Hepatocyte (in vitro differentiated cells): ENCODE measurements at regions not wholly inside any gene's neighbourhood (a gene's known extent, or its start where the extent isn't known, plus 50 kb on each side); places are given as distances from the start of the nearest gene placed in this dataset.
A peak's percentile ranks its signal among the peaks of the same experiment; 100 is the strongest.

Experiments
- DNase-seq: peaks from one replicate; pipeline ENCODE4 v3.0.0-alpha.2; 2016; ENCODE audit warnings: low spot score
- H2AFZ ChIP-seq: fragments of 200-600 bp; sonication (generic); 2 replicates; pipeline ENCODE4 v1.6.0; 2016; ENCODE audit warnings: antibody characterized with exemption, mild to moderate bottlenecking
- H3K27ac ChIP-seq: fragments of 200-600 bp; sonication (generic); 2 replicates; pipeline ENCODE4 v1.5.1; 2016; ENCODE audit warnings: mild to moderate bottlenecking
- H3K27me3 ChIP-seq: fragments of 200-600 bp; sonication (generic); 2 replicates; pipeline ENCODE4 v1.6.1; 2016
- H3K36me3 ChIP-seq: fragments of 200-600 bp; sonication (generic); replicated peaks from 2 replicates; pipeline ENCODE4 v1.5.1; 2016; ENCODE audit warnings: low read depth; ENCODE audit not compliant: insufficient read depth
- H3K4me1 ChIP-seq: fragments of 200-600 bp; sonication (generic); 2 replicates; pipeline ENCODE4 v1.5.1; 2016; ENCODE audit warnings: mild to moderate bottlenecking, moderate library complexity; ENCODE audit not compliant: insufficient read depth
- H3K4me2 ChIP-seq: fragments of 200-600 bp; sonication (generic); 2 replicates; pipeline ENCODE4 v1.6.0; 2016
- H3K4me3 ChIP-seq: fragments of 200-600 bp; sonication (generic); 2 replicates; pipeline ENCODE4 v1.5.1; 2016; ENCODE audit warnings: mild to moderate bottlenecking
- H3K79me2 ChIP-seq: fragments of 200-600 bp; sonication (generic); 2 replicates; pipeline ENCODE4 v1.6.0; 2017; ENCODE audit warnings: mild to moderate bottlenecking
- H3K9me2 ChIP-seq: fragments of 200-600 bp; sonication (generic); replicated peaks from 2 replicates; pipeline ENCODE4 v1.6.0; 2017; ENCODE audit warnings: mild to moderate bottlenecking; ENCODE audit not compliant: insufficient read depth
- H3K9me3 ChIP-seq: fragments of 200-600 bp; sonication (generic); 2 replicates; pipeline ENCODE4 v1.5.1; 2016; ENCODE audit warnings: low read depth, mild to moderate bottlenecking
- H4K20me1 ChIP-seq: fragments of 200-600 bp; sonication (generic); 2 replicates; pipeline ENCODE4 v1.6.0; 2016; ENCODE audit warnings: mild to moderate bottlenecking; ENCODE audit not compliant: insufficient read depth, poor library complexity, severe bottlenecking
- EZH2 ChIP-seq: fragments of 200-600 bp; sonication (generic); IDR thresholded peaks from 2 replicates; pipeline ENCODE4 v1.6.1; 2016; ENCODE audit warnings: antibody characterized with exemption, mild to moderate bottlenecking, borderline replicate concordance
- EZH2phosphoT487 ChIP-seq: fragments of 200-600 bp; sonication (generic); IDR thresholded peaks from one replicate; pipeline ENCODE4 v1.6.1; 2018; ENCODE audit warnings: antibody characterized with exemption, mild to moderate bottlenecking, low read depth, moderate library complexity; ENCODE audit not compliant: unreplicated experiment, severe bottlenecking
- WGBS: methylation state at CpG from one replicate; pipeline ENCODE4 v1.1.6; 2016; ENCODE audit warnings: low lambda C conversion rate; ENCODE audit errors: missing lambda C conversion rate; 5-methylcytosine and 5-hydroxymethylcytosine counted together
- TF ChIP-seq, protein P1 (sequence below): fragments of 200-600 bp; sonication (generic); IDR thresholded peaks from 2 replicates; pipeline ENCODE4 v1.5.1; 2016; ENCODE audit warnings: antibody characterized with exemption, mild to moderate bottlenecking; ENCODE audit not compliant: poor library complexity

DNA sequence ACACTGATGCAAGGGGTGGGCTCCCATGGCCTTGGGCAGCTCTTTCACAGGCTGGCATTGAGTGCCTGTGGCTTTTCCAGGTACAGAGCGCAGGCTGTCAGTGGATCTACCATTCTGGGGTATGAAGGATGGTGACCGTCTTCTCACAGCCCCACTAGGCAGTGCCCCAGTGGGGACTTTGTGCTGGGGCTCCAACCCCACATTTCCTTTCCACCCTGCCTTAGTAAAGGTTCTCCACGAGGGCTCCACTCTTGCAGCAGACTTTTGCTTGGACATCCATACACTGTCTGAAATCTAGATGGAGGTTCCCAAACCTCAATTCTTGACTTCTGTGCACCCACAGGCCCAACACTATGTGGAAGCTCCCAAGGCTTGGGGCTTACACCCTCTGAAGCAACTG lies 107.9 kb upstream of the ECI2 start:
- Histone ChIP-seq H2AFZ (no peak overlapping the region), H3K27me3 (no peaks in the 10 kb centered on the region), H3K9me3 (no peaks in the 10 kb centered on the region), H4K20me1 (no peaks in the 10 kb centered on the region), H3K9me2 (no peaks in the 10 kb centered on the region), H3K4me2 (no peak overlapping the region), H3K4me3 (no peak overlapping the region), H3K79me2 (no peaks in the 10 kb centered on the region), H3K4me1 (no peaks in the 10 kb centered on the region), H3K27ac (no peak overlapping the region), H3K36me3 (no peaks in the 10 kb centered on the region)
- WGBS, result 100% methylated on average over 3 of the region's 3 CpGs
- TF ChIP-seq EZH2 (no peak), EZH2phosphoT487 (no peak)
- TF ChIP-seq, protein P1, sequence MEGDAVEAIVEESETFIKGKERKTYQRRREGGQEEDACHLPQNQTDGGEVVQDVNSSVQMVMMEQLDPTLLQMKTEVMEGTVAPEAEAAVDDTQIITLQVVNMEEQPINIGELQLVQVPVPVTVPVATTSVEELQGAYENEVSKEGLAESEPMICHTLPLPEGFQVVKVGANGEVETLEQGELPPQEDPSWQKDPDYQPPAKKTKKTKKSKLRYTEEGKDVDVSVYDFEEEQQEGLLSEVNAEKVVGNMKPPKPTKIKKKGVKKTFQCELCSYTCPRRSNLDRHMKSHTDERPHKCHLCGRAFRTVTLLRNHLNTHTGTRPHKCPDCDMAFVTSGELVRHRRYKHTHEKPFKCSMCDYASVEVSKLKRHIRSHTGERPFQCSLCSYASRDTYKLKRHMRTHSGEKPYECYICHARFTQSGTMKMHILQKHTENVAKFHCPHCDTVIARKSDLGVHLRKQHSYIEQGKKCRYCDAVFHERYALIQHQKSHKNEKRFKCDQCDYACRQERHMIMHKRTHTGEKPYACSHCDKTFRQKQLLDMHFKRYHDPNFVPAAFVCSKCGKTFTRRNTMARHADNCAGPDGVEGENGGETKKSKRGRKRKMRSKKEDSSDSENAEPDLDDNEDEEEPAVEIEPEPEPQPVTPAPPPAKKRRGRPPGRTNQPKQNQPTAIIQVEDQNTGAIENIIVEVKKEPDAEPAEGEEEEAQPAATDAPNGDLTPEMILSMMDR, result no peak
- DNase-seq, result no peak

DNA sequence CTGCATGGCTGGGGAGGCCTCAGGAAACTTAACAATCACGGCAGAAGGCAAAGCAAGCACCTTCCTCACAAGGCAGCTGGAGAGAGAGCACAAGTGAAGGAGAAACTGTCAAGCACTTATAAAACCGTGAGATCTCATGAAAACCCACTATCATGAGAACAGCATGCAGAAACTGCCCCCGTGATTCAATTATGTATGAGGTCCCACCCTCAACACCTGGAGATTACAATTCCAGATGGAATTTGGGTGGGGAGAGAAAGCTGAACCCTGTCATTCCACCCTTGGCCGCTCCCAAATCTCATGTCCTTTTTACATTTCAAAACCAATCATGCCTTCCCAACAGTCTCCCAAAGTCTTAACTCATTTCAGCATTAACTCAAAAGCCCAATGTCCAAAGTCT lies 107.2 kb upstream of the ECI2 start:
- Histone ChIP-seq H3K27ac (no peak overlapping the region), H2AFZ (no peak overlapping the region), H3K36me3 (no peaks in the 10 kb centered on the region), H3K4me3 (no peak overlapping the region), H3K9me3 (no peaks in the 10 kb centered on the region), H3K9me2 (no peaks in the 10 kb centered on the region), H3K4me2 (no peak overlapping the region), H3K4me1 (no peaks in the 10 kb centered on the region), H3K79me2 (no peaks in the 10 kb centered on the region), H3K27me3 (no peaks in the 10 kb centered on the region), H4K20me1 (no peaks in the 10 kb centered on the region)
- DNase-seq, result no peak
- WGBS, result 90% methylated on average over 4 of the region's 4 CpGs
- TF ChIP-seq EZH2phosphoT487 (no peak), EZH2 (no peak)
- TF ChIP-seq, protein P1, result no peak

DNA sequence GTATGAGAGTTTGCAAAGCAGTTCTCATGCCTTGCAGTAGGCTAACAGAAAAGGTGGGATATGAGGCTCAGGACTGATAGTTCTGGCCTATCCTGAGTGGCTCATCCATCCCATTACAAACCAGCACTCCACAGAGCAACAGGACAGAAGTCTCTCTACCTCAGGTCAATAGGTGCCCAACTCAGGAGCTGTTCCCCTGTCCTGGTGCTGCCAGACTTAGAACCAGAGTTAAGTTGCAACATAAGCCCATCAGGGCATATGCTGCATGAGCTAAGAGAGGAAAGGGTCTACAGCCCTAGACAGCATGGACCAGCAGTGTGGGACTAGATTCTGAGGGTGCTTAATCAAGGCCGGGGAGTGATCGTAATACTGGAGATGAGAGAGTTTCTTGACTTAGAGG lies 104.8 kb upstream of the ECI2 start:
- TF ChIP-seq EZH2, result no peak
- no peak overlapping the region for H3K27ac ChIP-seq
- H3K9me3 ChIP-seq, result no peaks in the 10 kb centered on the region
- no peaks in the 10 kb centered on the region for H3K27me3 ChIP-seq
- H2AFZ ChIP-seq, result no peak overlapping the region
- no peaks in the 10 kb centered on the region for H3K9me2 ChIP-seq
- H3K4me3 ChIP-seq, result no peak overlapping the region
- H3K4me1 ChIP-seq, result no peaks in the 10 kb centered on the region
- no peaks in the 10 kb centered on the region for H3K36me3 ChIP-seq
- 100% methylated on average over 2 of the region's 2 CpGs for WGBS
- no peaks in the 10 kb centered on the region for H3K79me2 ChIP-seq
- no peak overlapping the region for H3K4me2 ChIP-seq
- no peaks in the 10 kb centered on the region for H4K20me1 ChIP-seq
- no peak for DNase-seq

GRCh38 chr6:4225161-4225872 lies 89.9 kb upstream of the ECI2 start:
- H3K36me3 ChIP-seq, result no peaks in the 10 kb centered on the region
- no peaks in the 10 kb centered on the region for H4K20me1 ChIP-seq
- no peak overlapping the region for H3K4me3 ChIP-seq
- H3K9me3 ChIP-seq, result no peaks in the 10 kb centered on the region
- peak overlapping the region; percentile 42 for H3K4me2 ChIP-seq
- WGBS, result 60% methylated on average over 9 of the region's 9 CpGs
- no peaks in the 10 kb centered on the region for H3K79me2 ChIP-seq
- H3K27ac ChIP-seq, result peak overlapping the region; percentile 64
- H3K27me3 ChIP-seq, result no peaks in the 10 kb centered on the region
- peaks cover 10% of the 10 kb centered on the region for H3K4me1 ChIP-seq
- TF ChIP-seq EZH2phosphoT487, result no peak
- TF ChIP-seq, protein P1, result peak; percentile 16
- no peak overlapping the region for H2AFZ ChIP-seq
- peak; percentile 57 for DNase-seq
- H3K9me2 ChIP-seq, result no peaks in the 10 kb centered on the region
